ENCODE measurements at regions not wholly inside any gene's neighbourhood (a gene's known extent, or its start where the extent isn't known, plus 50 kb on each side); places are given as distances from the start of the nearest gene placed in this dataset.
A peak's percentile ranks its signal among the peaks of the same experiment; 100 is the strongest.

- peak in 1 of 2 donors; percentile 18 for DNase-seq
- WGBS (ENCODE audit: insufficient coverage): 48% methylated on average over 13 of the region's 15 CpGs
- H3K27me3 ChIP-seq (ENCODE audit: control insufficient read depth, insufficient read depth, low read length): no peaks in the 10 kb centered on the region
- peak overlapping the region; percentile 2 for H3K27ac ChIP-seq (ENCODE audit: low read length)
- peak; percentile 48 to 52 (median 48) for ATAC-seq
- Mint-ChIP-seq H3K4me3 (no peak overlapping the region), H3K27me3 (ENCODE audit: low read depth in 2 of 2) (peaks cover 0 to 3% of the 10 kb centered on the region in 2 donors), H3K9me3 (no peaks in the 10 kb centered on the region), H3K27ac (peak overlapping the region in 1 of 2 donors; percentile 66), H3K4me1 (peaks cover 0 to 6% of the 10 kb centered on the region in 2 donors), H3K36me3 (no peaks in the 10 kb centered on the region)
- peaks cover 6% of the 10 kb centered on the region for H3K4me1 ChIP-seq (ENCODE audit: control insufficient read depth, insufficient read depth, low read length)
- intact Hi-C loops (cut with micrococcal nuclease): no loop called here
- no peak overlapping the region for H3K4me3 ChIP-seq (ENCODE audit: low read length)
- no peaks in the 10 kb centered on the region for H3K36me3 ChIP-seq (ENCODE audit: control insufficient read depth, insufficient read depth, low read length)
- peaks cover 3% of the 10 kb centered on the region for H3K9me3 ChIP-seq (ENCODE audit: control insufficient read depth, insufficient read depth, low read length)
- TF ChIP-seq CTCF (IDR thresholded peaks at IDR 0.05): no peak
These were observed 58.7 kb upstream of the NCOR2 start for GRCh38 chr12:124625867-124626675.

GRCh38 chr12:124624823-124625222, 57.4 kb upstream of the NCOR2 start:
- Mint-ChIP-seq H3K4me1 (peaks cover 0 to 6% of the 10 kb centered on the region in 2 donors), H3K36me3 (no peaks in the 10 kb centered on the region), H3K9me3 (no peaks in the 10 kb centered on the region), H3K27ac (no peak overlapping the region), H3K27me3 (ENCODE audit: low read depth in 2 of 2) (peaks cover 0 to 3% of the 10 kb centered on the region in 2 donors), H3K4me3 (no peak overlapping the region)
- intact Hi-C loops (cut with micrococcal nuclease): no loop called here
- Histone ChIP-seq H3K27ac (ENCODE audit: low read length) (no peak overlapping the region), H3K4me1 (ENCODE audit: control insufficient read depth, insufficient read depth, low read length) (peaks cover 6% of the 10 kb centered on the region), H3K4me3 (ENCODE audit: low read length) (no peak overlapping the region), H3K36me3 (ENCODE audit: control insufficient read depth, insufficient read depth, low read length) (no peaks in the 10 kb centered on the region), H3K27me3 (ENCODE audit: control insufficient read depth, insufficient read depth, low read length) (no peaks in the 10 kb centered on the region), H3K9me3 (ENCODE audit: control insufficient read depth, insufficient read depth, low read length) (peaks cover 3% of the 10 kb centered on the region)
- ATAC-seq (no peak), DNase-seq (no peak)
- TF ChIP-seq CTCF (IDR thresholded peaks at IDR 0.05): no peak
- WGBS (ENCODE audit: insufficient coverage): 90% methylated on average over 10 of the region's 10 CpGs

- DNase-seq: no peak
- H3K4me1 ChIP-seq (ENCODE audit: control insufficient read depth, insufficient read depth, low read length): peaks cover 6% of the 10 kb centered on the region
- H3K36me3 ChIP-seq (ENCODE audit: control insufficient read depth, insufficient read depth, low read length): no peaks in the 10 kb centered on the region
- Mint-ChIP-seq H3K4me1 (peaks cover 0 to 6% of the 10 kb centered on the region in 2 donors), H3K4me3 (no peak overlapping the region), H3K27me3 (ENCODE audit: low read depth in 2 of 2) (peaks cover 0 to 5% of the 10 kb centered on the region in 2 donors), H3K9me3 (peaks cover 0 to 3% of the 10 kb centered on the region in 2 donors), H3K27ac (no peak overlapping the region), H3K36me3 (no peaks in the 10 kb centered on the region)
- no peak overlapping the region for H3K4me3 ChIP-seq (ENCODE audit: low read length)
- H3K9me3 ChIP-seq (ENCODE audit: control insufficient read depth, insufficient read depth, low read length): peaks cover 3% of the 10 kb centered on the region
- no peaks in the 10 kb centered on the region for H3K27me3 ChIP-seq (ENCODE audit: control insufficient read depth, insufficient read depth, low read length)
- no peak for TF ChIP-seq CTCF (IDR thresholded peaks at IDR 0.05)
- ATAC-seq: no peak
- H3K27ac ChIP-seq (ENCODE audit: low read length): no peak overlapping the region
- intact Hi-C loops (cut with micrococcal nuclease): no loop called here
- WGBS (ENCODE audit: insufficient coverage): 91% methylated on average over 13 of the region's 14 CpGs
These were observed 56.1 kb upstream of the NCOR2 start for GRCh38 chr12:124623344-124624035.
